ENCODE measurements at regions not wholly inside any gene's neighbourhood (a gene's known extent, or its start where the extent isn't known, plus 50 kb on each side); places are given as distances from the start of the nearest gene placed in this dataset.

- TF ChIP-seq, protein P1, sequence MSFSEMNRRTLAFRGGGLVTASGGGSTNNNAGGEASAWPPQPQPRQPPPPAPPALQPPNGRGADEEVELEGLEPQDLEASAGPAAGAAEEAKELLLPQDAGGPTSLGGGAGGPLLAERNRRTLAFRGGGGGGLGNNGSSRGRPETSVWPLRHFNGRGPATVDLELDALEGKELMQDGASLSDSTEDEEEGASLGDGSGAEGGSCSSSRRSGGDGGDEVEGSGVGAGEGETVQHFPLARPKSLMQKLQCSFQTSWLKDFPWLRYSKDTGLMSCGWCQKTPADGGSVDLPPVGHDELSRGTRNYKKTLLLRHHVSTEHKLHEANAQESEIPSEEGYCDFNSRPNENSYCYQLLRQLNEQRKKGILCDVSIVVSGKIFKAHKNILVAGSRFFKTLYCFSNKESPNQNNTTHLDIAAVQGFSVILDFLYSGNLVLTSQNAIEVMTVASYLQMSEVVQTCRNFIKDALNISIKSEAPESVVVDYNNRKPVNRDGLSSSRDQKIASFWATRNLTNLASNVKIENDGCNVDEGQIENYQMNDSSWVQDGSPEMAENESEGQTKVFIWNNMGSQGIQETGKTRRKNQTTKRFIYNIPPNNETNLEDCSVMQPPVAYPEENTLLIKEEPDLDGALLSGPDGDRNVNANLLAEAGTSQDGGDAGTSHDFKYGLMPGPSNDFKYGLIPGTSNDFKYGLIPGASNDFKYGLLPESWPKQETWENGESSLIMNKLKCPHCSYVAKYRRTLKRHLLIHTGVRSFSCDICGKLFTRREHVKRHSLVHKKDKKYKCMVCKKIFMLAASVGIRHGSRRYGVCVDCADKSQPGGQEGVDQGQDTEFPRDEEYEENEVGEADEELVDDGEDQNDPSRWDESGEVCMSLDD (tag by site-specific recombination; IDR thresholded peaks at IDR 0.05), result peak; percentile 96
- TF ChIP-seq IKZF3 (tag by site-specific recombination; IDR thresholded peaks at IDR 0.05) (no peak), KLF9 (tag by site-specific recombination; IDR thresholded peaks at IDR 0.05; ENCODE audit: low read depth) (peak; percentile 88), SP2 (tag by site-specific recombination; IDR thresholded peaks at IDR 0.05) (peak; percentile 83), ZNF670 (tag by site-specific recombination; IDR thresholded peaks at IDR 0.05; ENCODE audit: low read depth) (no peak), ZSCAN5A (tag by site-specific recombination; IDR thresholded peaks at IDR 0.05) (no peak), ZNF157 (tag by site-specific recombination; IDR thresholded peaks at IDR 0.05) (no peak), ZBTB44 (tag by site-specific recombination; IDR thresholded peaks at IDR 0.05) (no peak), ZBTB7A (tag by site-specific recombination; IDR thresholded peaks at IDR 0.05; ENCODE audit: low read depth) (peak; percentile 87; the same call in 1 of the 2 replicates), ZNF341 (tag by site-specific recombination; IDR thresholded peaks at IDR 0.05; ENCODE audit: low read depth) (no peak), ZNF266 (tag by site-specific recombination; IDR thresholded peaks at IDR 0.05; ENCODE audit: low read depth) (no peak), ZNF660 (tag by site-specific recombination; IDR thresholded peaks at IDR 0.05) (0 out of 2 replicates have a peak, but pooled peaks have one; percentile 30), ZNF426 (tag by site-specific recombination; IDR thresholded peaks at IDR 0.05) (no peak), ZNF16 (tag by site-specific recombination; IDR thresholded peaks at IDR 0.05; ENCODE audit: low read depth) (no peak), KLF1 (tag by site-specific recombination; IDR thresholded peaks at IDR 0.05) (no peak), EGR2 (tag by site-specific recombination; IDR thresholded peaks at IDR 0.05; ENCODE audit: low read depth) (peak; percentile 79), PRDM1 (tag by site-specific recombination; IDR thresholded peaks at IDR 0.05) (no peak), ZNF133 (tag by site-specific recombination; IDR thresholded peaks at IDR 0.05) (no peak), GLI4 (tag by site-specific recombination; IDR thresholded peaks at IDR 0.05) (no peak), ZNF211 (tag by site-specific recombination; IDR thresholded peaks at IDR 0.05; ENCODE audit: low read depth) (no peak), KLF8 (tag by site-specific recombination; IDR thresholded peaks at IDR 0.05) (peak; percentile 58; the same call in 1 of the 2 replicates), ZNF561 (tag by site-specific recombination; IDR thresholded peaks at IDR 0.05; ENCODE audit: borderline replicate concordance) (0 out of 2 replicates have a peak, but pooled peaks have one; percentile 9), ZSCAN16 (tag by site-specific recombination; IDR thresholded peaks at IDR 0.05) (no peak), ZBTB20 (tag by site-specific recombination; IDR thresholded peaks at IDR 0.05) (no peak), ZNF785 (tag by site-specific recombination; IDR thresholded peaks at IDR 0.05) (peak; percentile 75; the same call in 1 of the 2 replicates), TCF7L2 (IDR thresholded peaks at IDR 0.05; ENCODE audit: borderline replicate concordance, low read depth, low read length) (no peak), RBAK (tag by site-specific recombination; IDR thresholded peaks at IDR 0.05) (no peak), ZFP37 (tag by site-specific recombination; IDR thresholded peaks at IDR 0.05) (no peak), ZNF112 (tag by site-specific recombination; IDR thresholded peaks at IDR 0.05) (no peak), KLF7 (tag by site-specific recombination; IDR thresholded peaks at IDR 0.05; ENCODE audit: borderline replicate concordance) (peak; percentile 16; the same call in 1 of the 2 replicates), KLF17 (tag by site-specific recombination; IDR thresholded peaks at IDR 0.05) (peak; percentile 44; the same call in 1 of the 2 replicates), ZNF707 (tag by site-specific recombination; IDR thresholded peaks at IDR 0.05) (no peak)
- TF ChIP-seq, protein P2, sequence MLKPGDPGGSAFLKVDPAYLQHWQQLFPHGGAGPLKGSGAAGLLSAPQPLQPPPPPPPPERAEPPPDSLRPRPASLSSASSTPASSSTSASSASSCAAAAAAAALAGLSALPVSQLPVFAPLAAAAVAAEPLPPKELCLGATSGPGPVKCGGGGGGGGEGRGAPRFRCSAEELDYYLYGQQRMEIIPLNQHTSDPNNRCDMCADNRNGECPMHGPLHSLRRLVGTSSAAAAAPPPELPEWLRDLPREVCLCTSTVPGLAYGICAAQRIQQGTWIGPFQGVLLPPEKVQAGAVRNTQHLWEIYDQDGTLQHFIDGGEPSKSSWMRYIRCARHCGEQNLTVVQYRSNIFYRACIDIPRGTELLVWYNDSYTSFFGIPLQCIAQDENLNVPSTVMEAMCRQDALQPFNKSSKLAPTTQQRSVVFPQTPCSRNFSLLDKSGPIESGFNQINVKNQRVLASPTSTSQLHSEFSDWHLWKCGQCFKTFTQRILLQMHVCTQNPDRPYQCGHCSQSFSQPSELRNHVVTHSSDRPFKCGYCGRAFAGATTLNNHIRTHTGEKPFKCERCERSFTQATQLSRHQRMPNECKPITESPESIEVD (tag by site-specific recombination; IDR thresholded peaks at IDR 0.05), result no peak
Observed at GRCh38 chr9:129495620-129496472, 125.1 kb downstream of the C9orf50 start (continued).
